HEK293 (cell line): ENCODE measurements at regions not wholly inside any gene's neighbourhood (a gene's known extent, or its start where the extent isn't known, plus 50 kb on each side); places are given as distances from the start of the nearest gene placed in this dataset.
"Not testable (repeated sequence)": the region's sequence is repeated elsewhere in the genome, so short reads cannot be mapped to it uniquely, and the experiment has no call there.

Source experiments
- CTCF ChIP-seq: fragments of 450-650 bp; formaldehyde crosslinking; IDR thresholded peaks from 2 replicates; pipeline ENCODE4 v1.5.1; 2016; ENCODE audit warnings: missing biosample characterization, missing genetic modification characterization
- HOXA7 ChIP-seq: sonication (generic); formaldehyde crosslinking; IDR thresholded peaks from 2 replicates; pipeline ENCODE4 v1.8.1; 2022; ENCODE audit warnings: missing genetic modification reagents, borderline replicate concordance
- HOXD13 ChIP-seq: sonication (generic); formaldehyde crosslinking; IDR thresholded peaks from 2 replicates; pipeline ENCODE4 v1.8.0; 2022; ENCODE audit warnings: missing genetic modification reagents, borderline replicate concordance
- PRDM4 ChIP-seq: fragments of 450-650 bp; formaldehyde crosslinking; IDR thresholded peaks from 2 replicates; pipeline ENCODE4 v1.5.1; 2017; ENCODE audit warnings: missing biosample characterization, missing genetic modification characterization
- ZNF449 ChIP-seq: fragments of 450-650 bp; formaldehyde crosslinking; IDR thresholded peaks from 2 replicates; pipeline ENCODE4 v1.5.1; 2017; ENCODE audit warnings: missing biosample characterization, mild to moderate bottlenecking, missing genetic modification characterization, moderate library complexity
- ZNF501 ChIP-seq: fragments of 450-650 bp; formaldehyde crosslinking; IDR thresholded peaks from 2 replicates; pipeline ENCODE4 v1.5.1; 2016; ENCODE audit warnings: missing biosample characterization, missing genetic modification characterization
- ZNF639 ChIP-seq: fragments of 450-650 bp; formaldehyde crosslinking; IDR thresholded peaks from 2 replicates; pipeline ENCODE4 v1.5.1; 2016; ENCODE audit warnings: missing biosample characterization, missing genetic modification characterization
- ZNF777 ChIP-seq: fragments of 450-650 bp; formaldehyde crosslinking; IDR thresholded peaks from 2 replicates; pipeline ENCODE4 v1.5.1; 2017; ENCODE audit warnings: missing biosample characterization, missing genetic modification characterization, borderline replicate concordance
- ZNF785 ChIP-seq: fragments of 450-650 bp; formaldehyde crosslinking; IDR thresholded peaks from 2 replicates; pipeline ENCODE4 v1.5.1; 2016; ENCODE audit warnings: missing biosample characterization, missing genetic modification characterization

GRCh38 chr11:89616999-89617602, 93.0 kb upstream of the TRIM77 start:
- not testable (repeated sequence) for TF ChIP-seq HOXA7 (CRISPR knock-in tag); CTCF (tag by site-specific recombination); PRDM4 (tag by site-specific recombination); ZNF777 (tag by site-specific recombination); ZNF785 (tag by site-specific recombination); ZNF449 (tag by site-specific recombination); HOXD13; ZNF501 (tag by site-specific recombination); ZNF639
